HPDE6-E6E7 (cell line): ENCODE measurements at regions not wholly inside any gene's neighbourhood (a gene's known extent, or its start where the extent isn't known, plus 50 kb on each side); places are given as distances from the start of the nearest gene placed in this dataset.
A peak's percentile ranks its signal among the peaks of the same experiment; 100 is the strongest.

Experiments used
- DNase-seq: peaks from one replicate; pipeline ENCODE4 v3.0.0; 2011; ENCODE audit warnings: missing footprints; ENCODE audit errors: extremely low spot score

- DNase-seq = peak; percentile 5
These were observed 52.2 kb upstream of the RBSN start for GRCh38 chr3:15151166-15151565.

GRCh38 chr3:15152184-15152583 lies 53.2 kb upstream of the RBSN start:
- no peak for DNase-seq

GRCh38 chr3:15153103-15153502 lies 52.9 kb upstream of the CAPN7 start:
- no peak for DNase-seq

- no peak for DNase-seq
These were observed 51.7 kb upstream of the CAPN7 start for GRCh38 chr3:15154326-15154725.

GRCh38 chr3:15155840-15156360 lies 50.1 kb upstream of the CAPN7 start:
- no peak for DNase-seq
